ENCODE measurements at regions not wholly inside any gene's neighbourhood (a gene's known extent, or its start where the extent isn't known, plus 50 kb on each side); places are given as distances from the start of the nearest gene placed in this dataset.
"Not testable (repeated sequence)": the region's sequence is repeated elsewhere in the genome, so short reads cannot be mapped to it uniquely, and the experiment has no call there.

DNA sequence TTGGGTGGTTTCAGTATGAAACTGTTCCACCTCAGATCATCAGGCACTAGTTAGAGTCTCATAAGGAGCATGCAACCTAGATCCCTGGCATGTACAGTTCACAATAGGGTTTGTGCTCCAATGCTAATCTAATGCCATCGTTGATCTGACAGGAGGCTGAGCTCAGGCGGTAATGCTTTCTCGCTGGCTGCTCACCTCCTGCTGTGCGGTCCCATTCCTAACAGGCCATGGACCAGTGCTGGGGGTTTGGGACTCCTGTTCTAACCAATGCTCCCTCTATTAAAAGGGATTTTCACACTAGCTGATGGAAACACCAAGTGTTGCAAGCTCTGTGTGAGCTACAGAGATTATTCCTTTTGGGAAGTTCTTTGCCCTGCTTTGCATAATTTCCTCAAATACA lies 60.2 kb downstream of the PPIAL4G start:
- TF ChIP-seq EZH2 (IDR thresholded peaks at IDR 0.05; ENCODE audit: borderline replicate concordance, low read length) = not testable (repeated sequence)
- TF ChIP-seq, protein P1, sequence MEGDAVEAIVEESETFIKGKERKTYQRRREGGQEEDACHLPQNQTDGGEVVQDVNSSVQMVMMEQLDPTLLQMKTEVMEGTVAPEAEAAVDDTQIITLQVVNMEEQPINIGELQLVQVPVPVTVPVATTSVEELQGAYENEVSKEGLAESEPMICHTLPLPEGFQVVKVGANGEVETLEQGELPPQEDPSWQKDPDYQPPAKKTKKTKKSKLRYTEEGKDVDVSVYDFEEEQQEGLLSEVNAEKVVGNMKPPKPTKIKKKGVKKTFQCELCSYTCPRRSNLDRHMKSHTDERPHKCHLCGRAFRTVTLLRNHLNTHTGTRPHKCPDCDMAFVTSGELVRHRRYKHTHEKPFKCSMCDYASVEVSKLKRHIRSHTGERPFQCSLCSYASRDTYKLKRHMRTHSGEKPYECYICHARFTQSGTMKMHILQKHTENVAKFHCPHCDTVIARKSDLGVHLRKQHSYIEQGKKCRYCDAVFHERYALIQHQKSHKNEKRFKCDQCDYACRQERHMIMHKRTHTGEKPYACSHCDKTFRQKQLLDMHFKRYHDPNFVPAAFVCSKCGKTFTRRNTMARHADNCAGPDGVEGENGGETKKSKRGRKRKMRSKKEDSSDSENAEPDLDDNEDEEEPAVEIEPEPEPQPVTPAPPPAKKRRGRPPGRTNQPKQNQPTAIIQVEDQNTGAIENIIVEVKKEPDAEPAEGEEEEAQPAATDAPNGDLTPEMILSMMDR (conservative IDR thresholded peaks at IDR 0.05 in 1 of 2, IDR thresholded peaks at IDR 0.05 in 1 of 2; ENCODE audit: extremely low read depth in 1 of 2, insufficient read depth in 1 of 2, low read depth in 1 of 2, low read length in 2 of 2) = not testable (repeated sequence)

Data from mammary epithelial cell (primary cell).